Fibroblast of pulmonary artery (primary cell): ENCODE measurements at regions not wholly inside any gene's neighbourhood (a gene's known extent, or its start where the extent isn't known, plus 50 kb on each side); places are given as distances from the start of the nearest gene placed in this dataset.

Experiments
- DNase-seq: peaks from one replicate; pipeline ENCODE4 v3.0.0-alpha.2; 2010; ENCODE audit warnings: low read depth
- H3K4me3 ChIP-seq: replicated peaks from 2 replicates; pipeline ENCODE4 v1.5.1; 2011; ENCODE audit warnings: low read depth, mild to moderate bottlenecking, control low read depth, low read length, moderate library complexity
- CTCF ChIP-seq: IDR thresholded peaks from 2 replicates; pipeline ENCODE4 v1.5.1; 2011; ENCODE audit warnings: mild to moderate bottlenecking, control low read depth, low read length, inconsistent platforms; ENCODE audit errors: missing control alignments

DNA sequence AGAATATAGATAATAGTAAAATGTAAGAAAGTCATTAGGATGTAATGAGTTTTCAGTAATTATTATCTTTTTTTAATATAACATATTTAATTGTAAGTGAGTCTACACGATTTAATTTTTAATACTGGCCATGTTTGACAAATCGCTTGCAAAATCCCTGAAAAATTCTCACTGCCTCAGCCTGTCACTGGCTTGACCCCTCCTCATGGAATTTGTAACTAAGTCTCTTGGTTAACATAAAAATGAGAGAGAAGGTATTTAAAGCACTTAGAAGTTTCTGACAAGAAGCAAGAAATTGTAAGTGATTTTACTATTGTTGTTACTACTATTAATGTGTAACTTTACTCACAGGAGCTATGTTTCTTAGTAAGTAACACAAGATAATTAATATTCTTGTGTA is 237.9 kb upstream of the GK2 start:
- no peak overlapping the region for H3K4me3 ChIP-seq
- no peak for TF ChIP-seq CTCF
- no peak for DNase-seq

GRCh38 chr4:79638735-79639134 is 230.7 kb upstream of the GK2 start:
- no peak for TF ChIP-seq CTCF
- H3K4me3 ChIP-seq: no peak overlapping the region
- DNase-seq: no peak

DNA sequence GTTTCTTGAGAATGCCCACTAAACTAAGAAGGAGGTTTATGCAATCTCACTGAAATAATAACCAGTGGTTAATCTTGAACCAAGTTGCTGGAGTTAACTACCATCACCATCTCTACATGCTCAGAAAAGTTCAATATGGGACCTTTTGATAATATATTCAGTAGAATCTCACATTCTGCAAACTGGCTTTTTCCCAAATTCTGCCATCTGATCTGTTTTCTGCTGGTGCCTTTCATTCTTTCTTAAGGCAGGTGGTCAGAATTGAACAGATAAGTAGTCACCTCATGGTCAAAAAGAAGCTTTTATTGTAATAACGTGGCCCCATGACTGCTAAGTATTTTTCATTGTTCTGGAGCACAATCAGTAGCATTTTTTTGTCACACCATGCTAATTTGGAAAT is 229.0 kb upstream of the GK2 start:
- no peak for DNase-seq
- TF ChIP-seq CTCF: no peak
- H3K4me3 ChIP-seq: no peak overlapping the region

- no peak overlapping the region for H3K4me3 ChIP-seq
- no peak for DNase-seq
- no peak for TF ChIP-seq CTCF
Measured at GRCh38 chr4:79634111-79634510, 226.1 kb upstream of the GK2 start.

GRCh38 chr4:79632114-79632513 is 224.1 kb upstream of the GK2 start:
- no peak overlapping the region for H3K4me3 ChIP-seq
- no peak for TF ChIP-seq CTCF

GRCh38 chr4:79626611-79627010 is 218.6 kb upstream of the GK2 start:
- no peak for TF ChIP-seq CTCF
- DNase-seq: peak; percentile 21
- no peak overlapping the region for H3K4me3 ChIP-seq

More at GRCh38 chr4:79632114-79632513, 224.1 kb upstream of the GK2 start:
- no peak for DNase-seq

DNA sequence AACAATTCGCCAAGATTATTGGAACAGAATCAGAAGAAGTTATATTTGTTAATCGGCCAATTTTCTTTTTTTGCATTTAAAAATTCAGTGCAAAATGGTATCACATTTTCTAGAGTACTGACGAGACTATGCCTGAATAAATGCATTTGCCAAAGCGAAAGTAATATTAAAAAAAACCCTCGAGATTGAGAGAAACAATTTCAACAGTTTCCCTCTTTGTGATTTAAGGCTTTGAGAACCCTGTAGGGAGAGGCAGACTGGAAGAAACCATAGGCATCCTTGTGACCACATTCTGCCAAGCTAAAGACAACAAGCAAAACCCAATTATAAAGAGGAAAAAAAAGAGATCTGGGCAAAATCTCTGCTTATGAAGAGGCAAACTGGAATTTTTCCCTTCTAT is 218.1 kb upstream of the GK2 start:
- peak overlapping the region; percentile 23 for H3K4me3 ChIP-seq
- peak; percentile 14 for DNase-seq
- TF ChIP-seq CTCF: no peak
